ENCODE measurements at regions not wholly inside any gene's neighbourhood (a gene's known extent, or its start where the extent isn't known, plus 50 kb on each side); places are given as distances from the start of the nearest gene placed in this dataset.

- Mint-ChIP-seq H3K9me3 (peaks cover 18% of the 10 kb centered on the region), H3K4me1 (peaks cover 20% of the 10 kb centered on the region), H3K36me3 (ENCODE audit: low read depth) (peaks cover 7% of the 10 kb centered on the region), H3K27ac (no peak overlapping the region), H3K4me3 (no peak overlapping the region), H3K27me3 (ENCODE audit: insufficient read depth, low read depth, poor library complexity) (no peaks in the 10 kb centered on the region)
- DNase-seq (ENCODE audit: low spot score) (no peak), ATAC-seq (no peak)
- no peaks in the 10 kb centered on the region for H3F3A ChIP-seq (replicated peaks; ENCODE audit: low read depth)
- H3K4me1 ChIP-seq (ENCODE audit: insufficient read depth): peaks cover 19% of the 10 kb centered on the region
- H3K4me2 ChIP-seq: no peak overlapping the region
- TF ChIP-seq CTCF (conservative IDR thresholded peaks at IDR 0.05; ENCODE audit: low read depth in 2 of 2): no peak
- no peak for TF ChIP-seq CREB1 (CRISPR knock-in tag; IDR thresholded peaks at IDR 0.05; ENCODE audit: low read depth)
- TF ChIP-seq STAT1 (IDR thresholded peaks at IDR 0.05; ENCODE audit: unreplicated experiment): no peak
- no peak for TF ChIP-seq ETS1 (IDR thresholded peaks at IDR 0.05)
- no peak for TF ChIP-seq POLR2AphosphoS5 (IDR thresholded peaks at IDR 0.05; ENCODE audit: low read depth)
- TF ChIP-seq EZH2phosphoT487 (IDR thresholded peaks at IDR 0.05; ENCODE audit: unreplicated experiment): no peak
- no peak for TF ChIP-seq EZH2 (IDR thresholded peaks at IDR 0.05; ENCODE audit: low read depth, unreplicated experiment)
- no peak for TF ChIP-seq ZNF331 (CRISPR knock-in tag; IDR thresholded peaks at IDR 0.05; ENCODE audit: low read depth)
- TF ChIP-seq NANOG (IDR thresholded peaks at IDR 0.05; ENCODE audit: borderline replicate concordance): no peak
- TF ChIP-seq REST (IDR thresholded peaks at IDR 0.05; ENCODE audit: unreplicated experiment): no peak
- no peak for TF ChIP-seq ZNF462 (CRISPR knock-in tag; IDR thresholded peaks at IDR 0.05)
- no peak for TF ChIP-seq ZNF114 (CRISPR knock-in tag; IDR thresholded peaks at IDR 0.05)
- TF ChIP-seq JUNB (IDR thresholded peaks at IDR 0.05; ENCODE audit: unreplicated experiment): no peak
- no peak overlapping the region for H3K27ac ChIP-seq (ENCODE audit: low read depth)
- no peaks in the 10 kb centered on the region for H4K20me1 ChIP-seq (replicated peaks; ENCODE audit: insufficient read depth)
- H2AFZ ChIP-seq: no peak overlapping the region
- no peaks in the 10 kb centered on the region for H3K27me3 ChIP-seq (ENCODE audit: insufficient read depth)
- H3K9me2 ChIP-seq (ENCODE audit: insufficient read depth): 0 out of 2 replicates have a peak, but pooled peaks cover 10% of the 10 kb centered on the region
- H3K36me3 ChIP-seq (ENCODE audit: insufficient read depth): no peaks in the 10 kb centered on the region
- no peak overlapping the region for H3K4me3 ChIP-seq
- no peaks in the 10 kb centered on the region for H3K79me2 ChIP-seq (replicated peaks; ENCODE audit: insufficient read depth)
These were observed 640.7 kb upstream of the ACVR2A start for GRCh38 chr2:147204102-147204501.

All from GM23338 (cell line).